GM19035 (cell line): ENCODE measurements at regions not wholly inside any gene's neighbourhood (a gene's known extent, or its start where the extent isn't known, plus 50 kb on each side); places are given as distances from the start of the nearest gene placed in this dataset.
"Not testable (repeated sequence)": the region's sequence is repeated elsewhere in the genome, so short reads cannot be mapped to it uniquely, and the experiment has no call there.

Experiments used
- ATAC-seq: cut with Tn5 transposase; IDR thresholded peaks from one replicate; pipeline ENCODE4 v1.9.1; 2021; ENCODE audit not compliant: unreplicated experiment

- no peak for ATAC-seq
Measured at GRCh38 chr2:147165697-147166382, 679.0 kb upstream of the ACVR2A start.

DNA sequence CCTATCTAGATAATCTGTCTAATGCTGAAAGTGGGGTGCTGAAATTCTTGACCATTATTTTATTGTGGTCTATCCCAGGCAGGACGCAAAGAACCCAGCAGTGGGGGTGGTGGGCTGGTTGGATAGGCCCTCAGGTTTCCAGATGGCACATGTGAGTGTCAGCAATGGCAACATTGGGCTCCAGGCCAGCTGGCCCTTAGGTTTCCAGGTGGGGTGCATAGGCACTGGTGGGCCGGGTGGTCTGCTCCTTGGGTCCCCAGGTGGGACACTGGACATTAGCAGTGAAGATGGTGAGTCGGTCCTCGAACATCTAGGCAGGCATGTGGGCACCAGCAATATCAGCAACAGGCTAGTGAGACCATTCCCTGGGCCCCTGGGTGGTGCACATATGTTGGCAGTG is 680.3 kb upstream of the ACVR2A start:
- ATAC-seq: no peak

GRCh38 chr2:147161746-147162145 is 683.1 kb upstream of the ACVR2A start:
- ATAC-seq: no peak

GRCh38 chr2:147156970-147157369 is 687.9 kb upstream of the ACVR2A start:
- no peak for ATAC-seq

- ATAC-seq: no peak
Measured at GRCh38 chr2:147150241-147150635, 694.6 kb upstream of the ACVR2A start.

GRCh38 chr2:147149575-147150240 is 695.1 kb upstream of the ACVR2A start:
- ATAC-seq: no peak

DNA sequence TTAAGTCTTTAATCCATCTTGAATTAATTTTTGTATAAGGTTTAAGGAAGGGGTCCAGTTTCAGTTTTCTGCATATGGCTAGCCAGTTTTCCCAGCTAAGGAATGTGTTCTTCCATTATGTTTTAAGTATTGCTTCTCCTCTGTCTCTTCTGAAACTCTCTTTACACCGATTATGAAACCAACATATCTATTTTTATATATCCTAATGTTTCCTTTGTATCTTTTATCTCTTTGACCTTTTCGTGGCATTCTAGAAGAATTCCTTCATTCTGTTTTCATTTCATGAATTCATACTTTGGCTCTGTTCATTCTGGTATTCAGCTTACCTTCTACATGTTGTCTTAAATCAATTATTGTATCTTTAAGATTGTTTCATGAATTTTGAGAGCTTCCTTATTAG is 697.0 kb upstream of the ACVR2A start:
- no peak for ATAC-seq

- no peak for ATAC-seq
Measured at GRCh38 chr2:147141930-147142329, 702.9 kb upstream of the ACVR2A start.

DNA sequence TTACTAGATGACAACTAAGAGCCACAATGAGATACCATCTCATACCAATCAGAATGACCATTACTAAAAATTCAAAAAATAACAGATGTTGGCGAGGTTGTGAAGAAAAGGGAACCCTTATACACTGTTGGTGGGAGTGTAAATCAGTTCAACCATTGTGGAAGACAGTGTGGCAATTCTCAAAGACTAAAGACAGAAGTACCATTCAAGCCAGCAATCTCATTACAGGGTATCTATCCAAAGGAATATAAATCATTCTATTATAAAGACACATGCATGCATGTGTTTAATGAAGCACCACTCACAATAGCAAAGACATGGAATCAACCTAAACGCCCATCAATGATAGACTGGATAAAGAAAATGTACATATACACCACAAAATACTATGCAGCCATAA is 705.1 kb upstream of the ACVR2A start:
- ATAC-seq: not testable (repeated sequence)

DNA sequence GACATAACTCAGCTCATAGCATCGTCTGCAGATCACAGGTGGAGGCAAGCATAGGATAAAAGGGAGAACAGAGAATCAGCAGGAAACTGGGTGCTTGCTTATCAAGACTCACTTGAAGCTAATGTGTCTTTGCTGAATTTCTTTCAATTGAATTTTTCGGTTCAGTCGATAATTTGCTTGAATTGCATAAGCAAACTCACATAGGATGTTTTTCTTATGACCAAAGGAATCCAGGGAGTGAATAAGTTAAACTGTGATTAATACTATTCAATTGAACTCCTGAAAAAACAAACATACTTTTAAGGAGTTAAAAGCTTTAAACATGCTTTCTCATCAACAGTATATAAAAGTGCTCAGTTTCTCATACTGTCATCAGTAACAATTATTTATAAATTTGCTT is 707.1 kb upstream of the ACVR2A start:
- ATAC-seq: no peak

- ATAC-seq: no peak
Measured at GRCh38 chr2:147135376-147135775, 709.5 kb upstream of the ACVR2A start.

GRCh38 chr2:147133286-147133908 is 711.4 kb upstream of the ACVR2A start:
- no peak for ATAC-seq

DNA sequence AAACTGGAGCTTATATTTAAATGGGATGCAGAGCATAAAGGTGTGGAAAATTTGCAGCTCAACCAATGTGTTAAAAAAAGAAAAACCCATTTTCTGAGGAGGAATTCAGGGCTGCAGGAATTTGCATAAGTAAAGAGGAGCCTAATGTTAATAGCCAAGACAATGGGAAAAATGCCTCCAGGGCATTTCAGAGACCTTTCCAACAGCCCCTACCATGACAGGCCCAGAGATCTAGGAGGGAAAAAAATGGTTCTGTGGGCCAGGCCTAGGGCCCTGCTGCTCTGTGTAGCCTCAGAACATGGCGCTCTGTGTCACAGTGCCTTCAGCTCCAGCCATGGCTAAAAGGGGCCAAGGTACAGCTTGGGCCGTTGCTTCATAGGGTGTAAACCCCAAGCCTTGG is 719.7 kb upstream of the ACVR2A start:
- no peak for ATAC-seq

DNA sequence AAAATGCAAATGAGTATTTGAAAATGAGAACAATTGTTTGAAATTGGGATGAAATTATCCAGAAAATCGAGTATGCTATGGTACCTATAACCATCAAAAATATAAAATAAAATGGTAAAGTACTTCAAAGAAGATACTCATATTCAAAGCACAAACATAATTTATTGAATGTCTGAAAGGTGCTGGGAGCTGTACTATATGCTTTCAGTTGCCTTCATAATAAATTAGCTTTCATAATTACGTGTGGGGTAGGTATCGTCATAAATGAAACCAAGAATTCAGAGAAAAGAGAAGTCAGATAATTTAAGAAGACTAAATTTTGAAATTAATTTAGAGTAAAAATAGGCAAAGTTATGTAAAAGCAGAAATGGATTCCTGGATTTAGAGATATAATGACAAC is 721.9 kb upstream of the ACVR2A start:
- no peak for ATAC-seq

GRCh38 chr2:147110962-147111361 is 733.9 kb upstream of the ACVR2A start:
- ATAC-seq: no peak

GRCh38 chr2:147110317-147110716 is 734.5 kb upstream of the ACVR2A start:
- ATAC-seq: no peak

DNA sequence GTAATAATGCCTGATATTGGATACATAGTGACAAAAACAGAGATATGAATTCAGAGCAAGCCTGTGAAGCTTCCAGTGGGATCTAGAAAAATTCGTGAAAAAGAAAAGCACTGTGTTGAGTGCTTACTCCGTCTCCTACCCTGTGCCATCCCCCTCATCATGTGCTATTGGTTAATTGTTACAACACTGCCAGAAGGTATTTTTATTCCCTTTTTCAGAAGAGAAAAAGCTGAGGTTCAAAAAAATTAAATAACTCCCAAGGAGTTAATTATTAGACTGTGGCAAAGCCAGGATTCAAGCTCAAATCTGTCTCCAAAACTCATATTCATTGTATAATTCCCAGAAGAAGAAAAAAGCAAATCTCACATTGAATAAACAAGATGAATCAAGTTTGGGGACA is 735.5 kb upstream of the ACVR2A start:
- no peak for ATAC-seq

GRCh38 chr2:147108548-147108947 is 736.3 kb upstream of the ACVR2A start:
- no peak for ATAC-seq

GRCh38 chr2:147101941-147102790 is 742.7 kb upstream of the ACVR2A start:
- no peak for ATAC-seq

- no peak for ATAC-seq
Measured at GRCh38 chr2:147100406-147101035, 744.3 kb upstream of the ACVR2A start.

- ATAC-seq: no peak
Measured at GRCh38 chr2:147099845-147100244, 745.0 kb upstream of the ACVR2A start.
